ENCODE measurements at regions not wholly inside any gene's neighbourhood (a gene's known extent, or its start where the extent isn't known, plus 50 kb on each side); places are given as distances from the start of the nearest gene placed in this dataset.

DNA sequence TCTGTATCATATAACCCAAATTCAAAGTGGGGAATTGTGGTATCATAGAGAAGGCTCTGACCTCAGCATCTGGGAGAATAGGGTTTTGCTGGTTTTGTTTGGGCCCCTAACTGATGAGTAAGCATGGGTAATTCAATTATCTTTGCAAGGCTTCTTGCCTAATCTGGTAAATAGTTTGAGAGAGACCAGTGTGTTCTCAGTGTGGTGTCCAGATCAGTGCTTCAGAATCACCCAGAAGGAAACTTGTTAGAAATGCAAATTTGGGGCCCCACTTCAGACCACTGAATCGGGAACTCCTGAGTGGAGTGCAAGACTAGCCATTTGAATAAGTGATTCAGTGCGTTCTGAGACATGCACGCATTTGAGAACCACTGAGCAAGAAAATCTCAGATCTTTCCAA lies 282.7 kb downstream of the EPHA4 start:
- DNase-seq (ENCODE audit: low spot score) = no peak

DNA sequence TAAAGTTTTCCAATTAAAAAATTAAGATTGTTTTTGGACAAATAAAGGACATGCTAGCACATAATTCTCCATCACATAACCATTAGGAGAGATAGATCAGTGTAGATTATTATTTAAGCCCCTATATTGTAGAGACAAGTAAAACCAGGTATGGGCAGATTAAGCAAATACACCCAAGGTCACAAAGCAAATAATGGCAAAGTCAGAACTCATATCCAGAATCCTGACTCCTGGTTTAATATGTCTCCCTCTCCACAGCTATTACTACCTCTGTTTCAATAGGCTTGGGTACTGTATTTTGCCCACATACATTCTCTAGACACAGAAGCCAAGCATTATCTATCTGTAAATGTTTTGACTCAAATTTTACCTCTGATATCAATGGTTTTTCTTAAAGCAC lies 282.3 kb downstream of the EPHA4 start:
- no peak for DNase-seq (ENCODE audit: low spot score)

DNA sequence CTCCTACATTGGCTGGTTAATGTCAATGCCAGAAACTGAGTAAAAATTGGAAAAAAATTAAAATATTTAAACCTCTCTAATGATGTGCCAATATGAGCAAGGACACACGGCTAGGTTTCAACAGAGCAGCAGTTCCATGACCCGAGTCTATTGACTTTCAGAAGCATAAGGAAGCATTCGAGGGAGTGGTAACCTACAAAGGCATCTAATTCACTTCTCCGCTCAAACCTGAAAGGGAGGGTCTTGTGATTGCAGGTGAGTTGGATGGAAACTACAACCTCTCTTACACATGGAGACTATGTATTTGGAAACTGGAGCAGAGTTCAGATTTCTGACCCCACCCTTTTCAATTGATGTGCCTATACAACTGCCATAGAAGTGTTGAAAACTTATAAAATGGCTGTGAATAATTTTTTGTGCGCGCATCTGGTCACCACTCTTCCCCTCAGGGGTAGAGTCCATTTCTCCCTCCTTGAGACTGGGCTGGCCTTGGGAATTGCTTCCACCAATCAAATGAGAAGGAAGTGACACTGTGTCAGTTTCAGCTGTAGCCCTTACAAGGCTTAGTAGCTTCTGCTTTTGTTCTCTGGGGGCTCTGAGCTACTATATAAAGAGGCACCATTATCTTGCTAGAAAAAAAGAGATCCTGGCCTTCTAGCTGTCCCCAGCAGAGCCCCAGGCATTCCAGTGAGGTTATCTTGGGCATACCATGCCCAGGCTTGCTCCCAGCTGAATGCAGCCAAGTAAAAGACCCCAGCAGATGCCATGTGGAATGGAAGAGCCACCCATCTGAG lies 278.0 kb downstream of the EPHA4 start:
- no peak for DNase-seq (ENCODE audit: low spot score)

DNA sequence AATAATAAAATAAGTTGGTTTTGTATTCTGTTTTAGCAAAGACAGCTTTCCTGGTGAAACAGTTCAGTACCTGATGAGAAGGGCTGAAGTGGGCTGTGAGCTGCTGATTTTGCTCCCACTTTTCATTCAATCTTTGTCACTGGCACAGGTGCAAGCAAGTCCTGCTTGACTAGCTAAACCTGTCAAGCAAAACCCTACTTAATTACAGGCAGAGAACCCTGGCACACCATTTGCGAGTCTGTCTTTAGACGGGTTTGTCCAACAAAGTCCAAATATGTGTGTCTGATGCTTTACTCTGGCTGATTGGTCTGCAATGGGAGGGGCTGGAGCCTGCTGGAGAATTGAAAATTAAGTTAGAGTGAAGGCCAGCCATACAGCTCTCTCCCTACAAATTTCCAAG lies 267.2 kb downstream of the EPHA4 start:
- DNase-seq (ENCODE audit: low spot score) = no peak

DNA sequence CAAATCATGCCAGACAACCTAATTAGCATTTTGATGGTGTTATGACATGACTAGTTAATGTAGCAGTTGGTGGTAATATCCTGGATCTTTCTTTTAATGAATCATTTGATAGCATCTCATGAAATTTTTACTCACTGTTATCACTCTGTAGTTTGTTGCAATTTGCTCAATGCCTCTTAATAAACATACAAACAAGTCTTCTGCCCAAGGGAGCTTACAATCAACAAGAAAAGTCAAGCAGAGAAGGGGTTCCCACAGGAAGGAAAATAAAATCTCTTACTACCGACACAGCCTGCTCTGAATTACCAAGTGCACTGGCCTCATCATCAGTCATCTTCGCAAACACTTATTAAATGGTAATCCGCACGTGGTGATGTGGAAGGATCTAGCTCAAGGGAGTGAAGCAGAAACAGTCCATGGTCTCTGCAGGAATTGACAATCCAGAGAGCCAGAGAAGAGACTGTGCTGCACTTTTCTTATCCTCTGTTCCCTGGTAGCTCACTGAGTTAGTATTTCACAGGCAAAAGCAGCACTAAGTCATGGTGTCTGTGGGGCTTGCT lies 263.5 kb downstream of the EPHA4 start:
- DNase-seq (ENCODE audit: low spot score) = no peak

DNA sequence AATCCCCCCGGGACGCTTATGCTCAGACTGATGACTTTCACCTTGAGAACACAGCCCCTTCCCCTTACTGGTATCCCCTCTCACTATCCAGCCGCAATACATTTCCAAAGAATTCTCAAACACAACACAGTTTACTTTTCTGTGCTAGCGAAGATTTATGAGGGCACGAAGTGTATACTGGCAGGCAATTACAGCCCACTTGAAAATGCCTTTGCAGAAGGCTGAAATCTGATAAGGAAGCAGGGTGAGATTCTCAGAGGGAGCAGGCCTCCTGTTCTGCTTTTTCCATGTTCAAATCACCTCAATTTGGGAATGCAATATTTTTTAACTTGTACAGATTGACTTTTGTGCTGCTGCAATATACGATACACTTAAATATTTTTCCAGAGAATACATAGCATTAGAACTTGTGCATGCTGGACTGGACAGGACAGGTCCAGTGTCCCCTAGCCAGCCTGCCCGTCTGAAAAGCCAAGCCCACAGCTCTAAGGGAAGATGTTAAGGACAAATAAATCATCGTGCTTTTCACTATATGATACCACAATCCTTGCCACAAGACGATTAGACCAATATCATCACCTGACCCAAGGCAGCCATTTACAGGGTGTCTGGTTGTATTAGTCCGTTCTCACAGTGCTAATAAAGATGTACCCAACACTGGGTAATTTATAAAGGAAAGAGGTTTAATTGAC lies 262.1 kb downstream of the EPHA4 start:
- no peak for DNase-seq (ENCODE audit: low spot score)

DNA sequence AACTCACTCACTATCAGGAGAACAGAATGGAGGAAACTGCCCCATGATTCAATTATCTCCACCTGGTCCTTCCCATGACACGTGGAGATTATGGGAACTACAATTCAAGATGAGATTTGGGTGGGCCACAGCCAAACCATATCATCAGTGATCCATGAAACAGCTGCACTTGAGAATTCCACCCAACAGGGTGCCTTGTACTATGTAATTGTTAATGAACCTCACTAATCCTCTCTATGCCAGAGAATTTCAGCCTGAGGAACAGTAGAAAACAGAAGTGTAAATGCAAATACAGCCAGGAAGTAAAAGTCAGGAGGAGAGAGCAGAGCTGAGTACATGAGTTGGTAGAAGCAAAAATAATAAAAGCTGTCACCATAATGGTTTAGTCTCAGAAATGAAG lies 261.4 kb downstream of the EPHA4 start:
- no peak for DNase-seq (ENCODE audit: low spot score)

DNA sequence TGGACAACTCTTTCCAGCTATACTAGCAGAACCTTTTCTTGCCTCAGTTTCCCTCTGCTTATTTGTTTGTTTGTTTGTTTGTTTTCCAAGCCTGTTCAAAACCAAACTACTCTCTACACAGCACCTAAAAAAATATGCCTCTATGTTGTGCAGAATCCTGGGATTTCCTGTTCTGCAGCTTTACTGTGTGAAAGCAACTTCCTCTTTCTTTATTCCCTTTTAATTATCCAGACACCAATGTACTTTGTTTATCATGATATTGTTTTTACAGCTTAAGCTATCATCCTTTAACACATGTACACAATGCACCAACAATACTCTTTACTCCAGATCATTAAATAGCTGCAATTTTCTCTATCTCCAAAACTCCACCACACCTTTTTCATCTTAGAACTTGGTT lies 259.5 kb downstream of the EPHA4 start:
- no peak for DNase-seq (ENCODE audit: low spot score)

DNA sequence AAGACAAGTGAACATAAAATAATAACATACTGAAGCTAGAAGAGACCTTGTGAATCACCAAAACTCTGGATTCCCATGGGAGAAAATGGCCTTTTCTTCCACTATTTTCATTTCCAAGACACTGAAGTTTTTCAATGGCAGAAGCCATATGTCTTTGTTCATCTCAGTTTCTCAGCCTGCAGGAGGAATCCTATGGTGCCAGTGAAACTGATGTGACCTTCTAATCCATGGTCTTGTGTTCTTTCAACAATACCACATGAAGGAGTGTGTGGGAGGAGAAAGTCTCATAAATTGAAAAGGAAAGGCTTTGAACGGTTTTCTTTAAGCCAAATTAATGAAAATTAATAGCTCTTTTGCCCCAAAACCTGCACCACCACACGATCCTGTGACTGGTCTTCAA lies 257.3 kb downstream of the EPHA4 start:
- no peak for DNase-seq (ENCODE audit: low spot score)

DNA sequence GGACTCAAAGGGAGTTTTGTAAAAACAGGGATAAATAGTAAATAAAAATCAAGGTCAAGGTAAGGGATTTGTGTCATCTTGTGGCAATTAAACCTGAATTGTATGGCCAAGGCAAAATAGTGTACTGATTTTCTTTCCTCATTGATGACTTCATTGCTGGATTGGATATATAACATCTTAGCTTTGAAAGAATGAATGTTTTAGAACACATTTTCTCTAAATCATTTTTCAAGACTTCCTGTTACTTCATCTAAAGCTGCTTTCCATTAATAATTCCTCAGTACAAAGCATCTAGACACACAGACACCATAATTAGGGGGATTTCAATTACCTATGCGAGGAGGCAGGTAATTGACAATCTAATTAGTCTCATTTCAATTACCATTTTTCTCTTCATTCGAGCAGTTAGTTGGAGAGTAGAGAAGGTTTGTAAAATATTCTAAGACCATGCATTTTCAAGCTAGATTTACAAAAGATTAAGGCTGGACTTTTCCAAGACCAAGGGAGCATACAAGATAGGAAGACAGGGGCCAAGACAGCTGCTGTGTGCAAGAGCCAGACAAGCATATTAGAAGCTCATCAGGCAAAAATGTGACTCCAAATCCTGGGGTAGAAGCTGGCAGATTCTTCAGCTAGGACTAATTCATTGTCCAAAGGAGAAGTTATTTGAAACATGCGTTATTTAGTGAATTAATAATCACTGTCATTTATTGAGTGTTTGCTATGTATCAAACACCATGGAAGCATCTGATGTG lies 253.6 kb downstream of the EPHA4 start:
- no peak for DNase-seq (ENCODE audit: low spot score)

DNA sequence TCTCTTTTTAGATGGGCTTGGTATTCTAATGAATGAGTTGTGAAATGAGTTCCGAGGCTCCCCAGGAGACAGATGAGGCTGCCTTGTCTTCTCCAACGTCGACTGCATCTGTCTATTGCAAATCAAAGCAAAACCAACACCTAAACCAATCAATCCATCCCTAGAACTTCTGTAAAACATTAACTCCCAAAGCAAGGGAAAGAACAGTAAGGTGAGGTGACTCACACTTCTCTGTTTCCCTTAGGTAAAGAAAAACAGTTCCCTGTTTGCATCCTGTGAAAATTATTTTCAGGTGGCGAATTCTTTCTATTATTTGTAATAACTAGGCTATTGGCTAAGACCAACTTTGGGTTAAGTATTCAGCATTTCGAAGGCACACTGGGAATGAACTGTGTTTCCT lies 249.4 kb downstream of the EPHA4 start:
- no peak for DNase-seq (ENCODE audit: low spot score)

DNA sequence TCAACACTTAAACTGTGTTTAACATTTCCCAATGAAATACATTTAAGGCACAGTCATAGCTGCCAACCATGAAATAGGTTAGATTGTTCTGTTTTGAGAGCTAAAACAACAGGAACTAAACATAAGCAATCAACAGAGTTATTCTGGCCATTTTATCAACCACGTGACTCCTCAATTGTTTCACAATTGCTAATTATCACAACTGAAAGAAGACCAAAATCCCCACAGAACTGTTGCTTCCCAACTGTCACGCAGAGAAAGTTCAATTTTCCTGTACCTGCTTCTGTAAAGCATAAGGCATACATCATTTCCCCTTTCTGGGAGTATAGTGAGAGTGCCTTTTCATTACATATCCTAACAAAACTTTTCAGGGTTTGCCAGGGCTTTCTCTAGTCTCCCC lies 248.6 kb downstream of the EPHA4 start:
- no peak for DNase-seq (ENCODE audit: low spot score)

DNA sequence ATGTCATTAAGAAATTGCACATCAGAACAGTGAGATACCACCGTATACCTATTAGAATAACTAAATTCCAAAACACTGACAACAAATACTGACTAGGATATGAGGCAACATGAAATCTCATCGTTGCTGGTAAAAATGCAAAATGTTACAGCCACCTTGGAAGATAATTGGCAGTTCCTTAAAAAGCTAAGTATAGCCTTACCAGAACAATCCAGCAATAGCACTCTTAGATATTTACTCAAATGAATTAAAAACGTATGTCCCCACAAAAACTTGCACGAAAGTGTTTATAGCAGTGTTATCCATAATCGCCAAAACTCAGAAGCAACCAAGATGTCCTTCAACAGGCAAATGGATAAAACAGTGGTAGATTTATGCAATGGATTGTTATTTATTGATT lies 241.7 kb downstream of the EPHA4 start:
- DNase-seq (ENCODE audit: low spot score) = no peak

DNA sequence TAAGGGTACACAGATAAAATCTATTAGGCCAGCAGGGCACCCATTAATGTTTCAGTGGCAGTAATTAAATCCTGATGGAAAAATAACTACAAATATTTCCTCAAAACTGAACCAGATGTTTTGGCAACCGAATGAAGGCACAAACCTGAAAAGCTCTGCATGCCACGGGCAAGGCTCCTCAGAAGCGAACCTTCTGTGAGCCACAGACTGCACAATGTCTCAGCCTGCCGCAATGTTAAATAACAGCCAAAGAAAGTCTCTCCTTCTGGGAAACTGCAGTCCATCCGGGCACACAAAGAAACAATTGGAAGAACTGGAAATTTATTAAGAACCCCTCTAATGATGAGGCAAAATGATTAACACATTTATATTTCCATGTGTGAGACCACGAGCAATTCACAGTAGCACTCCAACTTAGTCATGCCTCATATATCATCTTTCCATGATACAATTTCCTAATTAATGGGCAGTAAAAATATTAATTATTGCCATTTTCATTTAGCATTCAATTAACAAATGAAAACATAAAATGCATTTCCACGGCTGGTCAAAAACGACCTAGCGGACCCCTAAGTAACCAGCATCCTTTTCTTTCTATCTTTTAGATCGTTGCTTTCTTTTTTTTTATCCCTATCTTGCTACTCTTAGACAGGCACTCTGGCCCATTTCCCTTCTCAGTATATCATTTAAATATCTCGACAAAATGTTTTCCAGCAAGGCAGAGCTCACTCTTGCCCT lies 237.5 kb downstream of the EPHA4 start:
- no peak for DNase-seq (ENCODE audit: low spot score)

DNA sequence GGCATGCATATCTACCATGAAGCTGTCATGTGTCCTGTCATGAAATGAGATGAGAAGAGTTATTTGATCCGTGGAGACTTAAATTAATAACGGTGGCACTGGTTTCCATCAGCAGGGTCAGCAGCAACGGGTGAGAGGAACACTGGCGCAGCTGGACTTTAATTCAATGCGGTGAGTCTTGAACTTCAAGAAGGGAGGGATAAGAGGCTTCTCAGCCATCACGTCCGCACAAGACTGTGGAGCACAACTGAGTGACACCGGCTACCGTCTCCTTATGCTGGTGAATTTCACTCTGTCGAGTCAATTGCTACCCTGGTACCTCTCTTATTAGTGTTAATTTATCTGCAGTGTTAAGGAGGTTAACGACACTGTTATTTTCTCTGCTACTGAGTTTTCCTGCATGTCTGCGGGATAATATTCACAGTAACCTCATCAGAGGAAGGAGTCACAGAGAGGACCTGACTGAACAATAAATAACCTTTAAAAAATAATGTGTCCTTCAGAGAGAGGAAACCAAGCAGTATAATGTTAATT lies 236.8 kb downstream of the EPHA4 start:
- no peak for DNase-seq (ENCODE audit: low spot score)

DNA sequence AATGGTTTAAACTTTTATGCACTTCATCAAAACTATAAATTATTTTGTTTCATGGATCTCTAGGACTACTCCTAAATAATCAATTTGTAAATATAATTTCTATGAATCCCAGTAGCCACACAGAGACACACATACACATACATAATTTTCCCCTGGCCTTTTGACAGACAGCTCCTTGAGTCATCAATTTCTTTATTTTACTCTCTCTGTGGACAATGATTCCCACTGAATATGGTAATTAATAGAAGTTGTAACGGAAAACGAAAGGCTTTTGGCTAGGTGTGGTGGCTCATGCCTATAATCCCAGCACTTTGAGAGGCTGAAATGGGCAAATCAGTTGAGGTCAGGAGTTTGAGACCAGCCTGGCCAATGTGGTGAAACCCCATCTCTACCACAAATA lies 235.1 kb downstream of the EPHA4 start:
- DNase-seq (ENCODE audit: low spot score) = no peak

DNA sequence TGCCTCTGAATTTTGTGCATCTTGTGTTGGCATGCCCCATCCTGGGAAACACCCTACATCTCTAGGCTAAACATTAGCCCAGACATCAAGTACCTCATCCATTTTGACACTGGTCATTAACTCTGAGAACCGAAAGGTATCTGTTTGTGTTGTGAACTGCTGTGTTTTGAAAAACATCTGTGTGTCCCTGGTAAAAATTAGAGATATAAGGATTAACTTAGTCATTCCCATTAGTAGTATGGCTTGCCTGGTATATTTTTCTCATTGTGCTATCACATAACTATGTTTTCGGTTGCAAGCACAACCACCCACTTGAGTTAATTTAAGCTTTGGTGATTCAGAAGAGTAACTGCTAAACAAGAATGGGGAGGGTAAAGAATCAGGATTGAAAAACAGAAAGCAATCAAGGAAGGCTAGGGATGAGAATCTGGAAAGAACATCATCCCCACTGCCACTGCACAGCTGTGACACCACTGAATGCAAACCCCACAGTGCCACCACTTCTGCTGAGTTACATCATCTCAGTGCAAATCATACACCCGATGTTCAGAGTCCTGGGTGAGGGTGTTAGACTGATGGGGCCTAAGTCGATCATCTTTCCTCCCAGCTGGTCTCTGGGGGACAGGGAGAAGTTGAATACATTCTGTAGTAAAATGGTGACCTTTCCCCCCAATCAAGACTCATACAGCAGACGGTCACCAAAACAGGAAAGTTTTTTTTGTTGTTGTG lies 234.0 kb downstream of the EPHA4 start:
- DNase-seq (ENCODE audit: low spot score) = no peak

DNA sequence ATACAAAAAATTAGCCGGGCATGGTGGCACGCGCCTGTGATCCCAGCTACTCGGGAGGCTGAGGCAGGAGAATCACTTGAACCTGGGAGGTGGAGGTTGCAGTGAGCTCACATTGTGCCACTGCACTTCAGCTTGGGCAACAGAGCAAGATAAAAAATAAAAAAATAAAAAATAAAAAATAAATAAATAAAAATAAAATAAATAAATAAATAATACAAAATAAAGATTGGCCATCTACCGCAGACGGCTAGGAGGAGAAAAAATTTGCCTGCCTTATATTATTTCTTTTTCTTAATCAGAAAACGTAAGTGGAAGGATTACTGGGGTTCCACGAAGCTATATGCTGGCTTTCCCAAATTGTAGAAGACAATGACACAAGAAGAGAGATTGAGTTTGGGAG lies 229.7 kb downstream of the EPHA4 start:
- no peak for DNase-seq (ENCODE audit: low spot score)

DNA sequence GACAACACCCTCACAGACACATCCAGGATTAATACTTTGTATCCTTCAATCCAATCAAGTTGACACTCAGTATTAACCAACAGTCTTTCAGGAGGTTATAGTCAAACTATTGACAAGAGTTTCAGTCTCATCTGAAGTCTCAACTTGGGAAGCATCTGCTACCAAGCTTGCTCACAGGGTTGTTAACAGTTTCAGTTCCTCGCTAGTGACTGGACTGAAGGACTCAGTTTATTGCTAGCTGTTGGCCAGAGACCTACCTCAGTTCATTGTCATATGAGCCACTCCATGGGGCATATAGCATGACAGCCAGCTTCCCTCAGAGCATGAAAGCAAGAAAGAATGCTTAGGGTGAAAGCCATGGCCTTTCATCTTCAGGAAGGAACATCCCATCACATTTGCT lies 228.6 kb downstream of the EPHA4 start:
- no peak for DNase-seq (ENCODE audit: low spot score)

DNA sequence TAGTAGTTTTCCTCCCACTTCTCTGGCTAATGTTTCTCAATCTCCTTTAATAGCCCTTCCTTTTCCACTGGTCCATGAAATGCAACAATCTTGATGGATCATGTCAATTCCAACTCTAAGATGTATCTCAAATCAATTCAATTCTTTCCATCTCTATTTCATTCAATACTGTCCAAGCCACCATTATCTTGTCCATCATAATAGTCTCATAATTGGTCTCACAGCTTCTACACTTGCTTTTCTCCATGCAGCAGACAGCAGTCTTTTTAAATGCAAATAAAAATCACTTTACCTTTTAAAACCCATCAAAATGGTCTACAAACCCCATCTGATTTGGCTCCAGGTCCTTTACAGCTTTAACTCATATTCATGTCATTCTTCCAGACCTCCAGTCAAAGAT lies 226.6 kb downstream of the EPHA4 start:
- DNase-seq (ENCODE audit: low spot score) = no peak

DNA sequence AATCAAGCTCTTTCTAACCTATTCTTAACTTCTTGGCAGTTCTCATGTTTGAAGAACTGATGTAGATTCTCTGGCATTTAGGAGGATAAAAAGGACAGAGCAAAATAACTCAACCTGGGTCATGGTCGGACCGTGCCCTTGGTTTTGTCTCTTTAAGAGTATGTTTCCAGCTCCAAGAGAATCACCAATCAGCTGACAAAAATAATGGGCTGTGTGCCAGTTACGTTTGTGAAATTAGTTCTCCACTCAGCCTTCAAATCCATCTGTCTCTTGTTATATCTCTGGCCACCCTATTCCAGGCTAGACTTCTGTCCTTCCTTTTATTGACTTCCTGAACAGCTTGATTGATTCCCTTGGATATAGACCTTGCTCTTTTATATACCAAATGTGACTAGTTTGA lies 225.7 kb downstream of the EPHA4 start:
- no peak for DNase-seq (ENCODE audit: low spot score)
